IPS DF 4.7 (cell line): ENCODE measurements at regions not wholly inside any gene's neighbourhood (a gene's known extent, or its start where the extent isn't known, plus 50 kb on each side); places are given as distances from the start of the nearest gene placed in this dataset.
"Not testable (repeated sequence)": the region's sequence is repeated elsewhere in the genome, so short reads cannot be mapped to it uniquely, and the experiment has no call there.

Experiments used
- DNase-seq: peaks from one replicate; pipeline ENCODE4 v3.0.0-alpha.2; 2013; ENCODE audit warnings: low spot score; ENCODE audit errors: extremely low read depth

GRCh38 chr7:13126347-13126746 is 438.9 kb downstream of the ARL4A start:
- no peak for DNase-seq

DNA sequence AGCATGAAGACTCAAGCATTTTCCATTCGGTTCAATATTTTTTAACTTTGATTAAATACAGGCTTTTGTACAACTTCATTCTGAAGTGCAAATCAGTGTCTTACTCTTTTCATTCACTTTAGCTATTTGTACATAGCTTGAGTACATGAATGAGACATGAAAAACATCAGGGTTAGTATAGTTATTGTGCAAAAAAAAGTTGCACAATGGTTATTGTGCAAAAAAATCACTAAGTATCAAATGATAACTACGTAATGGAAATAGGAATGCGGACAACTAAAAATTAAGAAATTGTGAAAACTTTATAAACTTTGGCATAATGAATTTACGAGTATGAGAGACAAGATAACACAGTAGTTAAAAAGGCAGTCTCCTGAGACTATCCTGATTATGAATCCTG is 442.9 kb downstream of the ARL4A start:
- DNase-seq: no peak

DNA sequence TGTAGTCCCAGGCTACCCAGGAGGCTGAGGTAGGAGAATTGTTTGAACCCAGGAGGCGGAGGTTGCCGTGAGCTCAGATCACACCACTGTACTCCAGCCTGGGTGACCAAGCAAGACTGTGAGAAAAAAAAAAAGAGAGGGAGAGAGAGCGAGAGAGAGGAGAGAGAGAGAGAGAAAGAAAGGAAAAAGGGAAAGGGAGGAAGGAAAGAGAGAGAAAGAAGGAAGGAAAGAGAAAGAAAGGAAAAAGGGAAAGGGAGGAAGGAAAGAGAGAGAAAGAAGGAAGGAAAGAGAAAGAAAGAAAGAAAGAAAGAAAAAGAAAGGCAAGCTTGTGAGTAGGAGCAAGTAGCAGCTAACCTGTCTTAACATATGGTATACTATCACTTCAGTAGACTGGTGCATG is 443.5 kb downstream of the ARL4A start:
- DNase-seq: not testable (repeated sequence)

DNA sequence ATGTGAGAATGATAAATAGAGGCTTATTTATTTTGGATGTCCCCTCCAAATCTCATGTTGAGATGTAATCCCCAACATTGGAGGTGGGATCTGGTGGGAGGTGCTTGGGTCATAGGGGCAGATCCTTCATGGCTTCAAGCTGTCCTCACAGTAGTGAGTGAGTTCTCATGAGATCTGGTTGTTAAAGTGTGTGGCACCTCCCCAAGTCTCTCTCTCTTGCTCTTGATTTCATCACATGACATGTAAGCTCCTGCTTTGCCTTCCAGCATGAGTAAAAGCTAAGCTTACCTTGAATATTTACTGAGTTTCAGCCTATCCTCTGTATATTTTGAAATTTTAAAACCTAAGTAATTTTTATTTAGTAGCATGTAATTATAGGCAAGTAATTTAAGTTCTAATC is 444.9 kb downstream of the ARL4A start:
- no peak for DNase-seq

- DNase-seq: not testable (repeated sequence)
Measured at GRCh38 chr7:13136345-13136744, 448.9 kb downstream of the ARL4A start.

DNA sequence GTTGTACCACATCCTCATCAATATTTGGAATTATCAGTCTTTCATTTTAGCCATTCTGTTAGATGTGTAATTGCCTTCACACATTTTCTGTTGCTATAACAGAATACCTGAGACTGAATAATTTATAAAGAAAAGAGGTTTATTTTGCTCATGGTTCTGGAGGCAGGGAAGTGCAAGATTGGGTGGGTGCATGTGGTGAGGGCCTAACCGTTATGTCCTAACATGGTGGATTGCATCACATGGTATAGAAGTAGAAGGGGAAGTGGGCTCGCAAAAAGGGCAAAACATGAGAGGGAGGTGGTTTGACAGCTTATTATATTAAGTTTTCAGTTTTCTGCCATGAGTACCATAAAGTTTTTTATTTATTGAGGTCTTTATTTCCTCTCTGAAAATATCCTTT is 452.0 kb downstream of the ARL4A start:
- no peak for DNase-seq

DNA sequence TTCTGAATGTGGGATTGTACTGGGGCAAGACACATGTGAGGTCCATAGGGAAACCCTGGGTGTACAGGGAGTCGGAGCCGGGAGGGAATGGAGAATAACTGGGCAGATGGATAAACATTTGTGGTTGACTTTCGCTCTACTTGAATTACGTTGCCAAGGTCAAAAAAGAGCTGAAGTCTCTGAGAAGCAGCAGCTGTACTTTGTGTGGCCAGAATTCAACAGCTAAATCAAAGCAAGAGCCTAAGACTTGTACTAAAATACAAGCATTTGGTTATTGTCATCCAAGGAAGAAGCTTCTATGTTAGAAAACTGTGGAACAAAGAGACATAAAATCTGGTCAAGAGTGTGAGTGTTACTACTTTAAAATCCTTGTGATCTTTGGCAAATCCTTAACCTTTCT is 457.2 kb downstream of the ARL4A start:
- no peak for DNase-seq

DNA sequence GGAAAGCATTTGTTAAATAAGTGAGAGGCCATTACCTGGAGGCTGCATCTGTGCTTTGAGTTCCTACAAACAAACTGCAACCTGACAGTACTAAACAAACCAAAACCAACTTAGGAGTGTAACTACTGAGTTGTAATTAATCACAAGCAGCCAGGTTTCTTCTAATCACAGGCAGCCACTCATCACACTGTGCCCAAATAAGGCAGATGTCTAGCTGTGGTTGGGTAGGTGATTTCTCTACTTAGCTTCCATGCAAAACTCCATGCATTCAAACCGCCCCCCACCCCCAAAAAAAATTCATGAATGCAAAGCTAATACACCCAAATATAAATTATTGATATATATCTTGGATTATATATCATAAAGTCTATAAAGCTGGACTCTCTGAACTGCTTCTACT is 461.1 kb downstream of the ARL4A start:
- DNase-seq: no peak

DNA sequence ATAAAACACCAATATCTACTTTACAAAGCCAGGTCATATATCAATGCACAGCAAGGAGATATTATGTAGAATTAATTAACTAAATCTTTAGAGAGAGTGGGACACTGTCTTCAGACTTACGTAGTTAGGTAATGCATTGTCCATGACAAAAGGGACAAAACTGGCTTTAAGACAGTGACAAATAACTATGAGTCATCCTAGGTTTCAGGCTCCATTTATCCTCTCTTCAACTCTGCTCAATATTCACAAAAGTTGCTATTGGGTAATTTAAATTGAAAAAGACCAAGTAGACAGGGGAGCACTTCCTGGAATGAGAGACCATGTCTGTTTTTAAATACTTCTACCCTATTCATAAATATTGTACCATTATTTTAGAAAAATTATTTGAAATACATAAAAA is 464.5 kb downstream of the ARL4A start:
- no peak for DNase-seq

- no peak for DNase-seq
Measured at GRCh38 chr7:13152755-13153154, 465.3 kb downstream of the ARL4A start.

DNA sequence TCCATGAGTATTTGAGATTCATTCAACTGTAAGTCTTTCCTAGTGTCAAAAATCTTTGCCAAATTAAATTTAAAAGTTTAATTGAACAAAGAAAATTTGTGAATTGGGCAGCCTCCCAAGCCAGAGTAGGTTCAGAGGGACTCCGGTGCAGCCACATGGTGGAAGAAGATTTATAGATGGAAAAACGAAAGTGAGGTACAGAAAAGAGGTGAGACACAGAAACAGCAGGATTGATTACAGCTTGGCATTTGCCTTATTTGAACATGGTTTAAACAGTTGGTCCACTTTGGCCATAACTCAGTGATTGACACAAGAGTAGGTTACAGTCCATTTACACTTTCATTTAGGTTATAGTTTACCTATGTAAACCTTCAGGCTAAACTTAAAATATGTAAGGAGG is 465.8 kb downstream of the ARL4A start:
- no peak for DNase-seq

DNA sequence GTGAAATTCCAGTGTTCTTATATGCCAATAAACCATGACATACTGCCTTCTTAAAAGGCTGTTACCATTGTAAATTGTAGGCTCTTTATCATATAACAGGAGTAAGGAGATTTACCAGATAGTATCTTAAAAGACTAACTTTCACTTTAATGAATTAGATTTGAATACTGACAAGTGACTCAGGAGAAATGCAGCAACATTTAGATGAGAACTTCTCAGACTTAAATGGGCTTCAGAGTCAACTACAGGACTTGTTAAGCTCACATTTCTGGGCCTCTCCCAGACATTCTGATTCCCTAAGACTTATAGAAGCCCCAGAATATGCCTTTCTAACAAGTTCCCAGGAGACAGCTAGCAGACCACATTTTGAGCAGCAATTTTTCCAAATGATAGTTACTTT is 466.3 kb downstream of the ARL4A start:
- no peak for DNase-seq

DNA sequence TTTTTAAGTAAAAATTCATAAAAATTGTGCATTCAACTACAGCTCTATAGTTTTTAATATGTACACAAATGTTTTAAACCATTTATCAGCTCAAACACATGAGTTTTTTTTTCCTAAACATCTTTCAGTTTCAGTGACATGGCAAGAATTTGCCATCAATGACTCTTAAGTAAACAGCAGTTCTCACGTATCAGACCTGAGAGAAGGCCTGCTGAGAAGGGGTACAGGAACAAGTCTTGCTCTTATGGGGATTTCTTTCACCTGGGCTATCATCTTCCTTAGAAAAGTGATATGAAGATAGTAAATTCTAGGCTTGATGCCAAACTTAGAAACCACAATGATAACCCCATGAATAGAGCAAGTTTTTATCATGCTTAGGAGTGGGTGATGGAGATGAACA is 467.8 kb downstream of the ARL4A start:
- no peak for DNase-seq

DNA sequence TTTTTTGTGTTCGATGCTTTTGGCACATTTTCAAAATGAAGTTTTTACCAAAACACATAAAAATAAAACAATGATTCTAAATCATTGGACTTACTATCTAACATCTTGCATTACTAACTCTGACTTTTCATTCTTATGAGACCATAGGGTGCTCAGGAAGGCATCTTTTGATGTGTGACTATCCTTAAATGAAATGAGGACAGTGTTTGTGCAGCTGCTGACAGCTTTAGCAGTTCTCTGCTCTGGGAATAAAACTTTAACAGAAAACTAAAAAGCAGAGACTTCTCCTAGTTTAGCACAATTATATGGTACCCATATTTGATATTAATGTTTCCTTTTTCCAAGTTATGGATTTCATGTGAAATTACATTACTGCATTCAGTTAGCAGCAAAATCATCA is 471.6 kb downstream of the ARL4A start:
- no peak for DNase-seq

DNA sequence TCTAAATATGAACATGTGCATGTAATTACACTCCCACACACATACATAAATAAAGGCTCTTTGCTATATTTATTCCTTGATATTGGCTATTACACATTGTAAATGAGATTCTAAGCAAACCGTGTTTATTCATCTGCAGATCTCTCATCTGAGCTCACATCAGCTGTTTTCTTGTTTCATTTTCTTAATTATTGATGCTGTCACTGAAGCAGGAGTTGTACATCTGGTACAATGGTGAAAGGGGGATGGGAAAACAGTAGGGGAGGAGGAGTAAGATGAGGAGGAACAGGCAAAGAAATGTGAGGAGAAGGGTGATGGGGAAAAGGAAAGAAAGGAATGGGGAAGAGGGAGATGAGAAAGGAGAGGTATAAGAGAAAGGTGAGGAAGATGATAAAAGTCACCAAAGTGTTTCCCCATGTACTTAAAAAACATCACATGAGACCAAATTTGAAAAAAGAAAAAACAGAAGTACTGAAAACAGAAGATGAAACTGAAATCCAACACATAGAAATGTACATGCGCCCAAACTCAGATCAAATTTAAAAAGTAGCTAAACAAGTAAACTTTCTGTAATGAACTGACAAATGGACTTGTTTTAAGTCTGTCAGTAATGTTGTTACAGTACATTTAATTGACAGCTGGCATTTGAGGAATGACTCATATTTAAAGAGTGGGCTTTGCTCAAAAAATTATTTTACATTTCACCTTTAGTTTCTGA is 472.2 kb downstream of the ARL4A start:
- no peak for DNase-seq

DNA sequence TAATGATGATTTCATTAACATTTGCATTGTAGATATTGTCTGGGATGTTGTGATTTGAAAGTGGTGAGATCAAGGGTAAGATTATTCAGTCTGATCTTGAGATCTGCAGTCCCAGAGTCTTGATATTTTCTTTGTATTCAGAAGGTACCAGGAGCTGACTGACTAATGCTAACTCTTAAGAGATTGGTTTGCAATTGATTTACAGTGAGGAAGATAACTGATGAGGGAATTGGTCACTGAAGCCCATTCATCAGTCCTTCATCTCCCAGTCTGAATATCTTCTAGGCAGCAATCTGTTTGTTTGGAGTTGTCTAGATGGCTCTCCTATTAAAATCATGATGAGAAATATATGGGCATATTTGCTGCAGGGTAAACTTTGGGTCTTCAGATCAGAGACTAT is 473.7 kb downstream of the ARL4A start:
- DNase-seq: no peak

GRCh38 chr7:13165854-13166253 is 478.4 kb downstream of the ARL4A start:
- DNase-seq: no peak

GRCh38 chr7:13166801-13167200 is 479.4 kb downstream of the ARL4A start:
- DNase-seq: no peak

- no peak for DNase-seq
Measured at GRCh38 chr7:13169356-13169755, 481.9 kb downstream of the ARL4A start.

- no peak for DNase-seq
Measured at GRCh38 chr7:13174991-13175390, 487.6 kb downstream of the ARL4A start.

GRCh38 chr7:13179011-13179582 is 491.7 kb downstream of the ARL4A start:
- DNase-seq: no peak

DNA sequence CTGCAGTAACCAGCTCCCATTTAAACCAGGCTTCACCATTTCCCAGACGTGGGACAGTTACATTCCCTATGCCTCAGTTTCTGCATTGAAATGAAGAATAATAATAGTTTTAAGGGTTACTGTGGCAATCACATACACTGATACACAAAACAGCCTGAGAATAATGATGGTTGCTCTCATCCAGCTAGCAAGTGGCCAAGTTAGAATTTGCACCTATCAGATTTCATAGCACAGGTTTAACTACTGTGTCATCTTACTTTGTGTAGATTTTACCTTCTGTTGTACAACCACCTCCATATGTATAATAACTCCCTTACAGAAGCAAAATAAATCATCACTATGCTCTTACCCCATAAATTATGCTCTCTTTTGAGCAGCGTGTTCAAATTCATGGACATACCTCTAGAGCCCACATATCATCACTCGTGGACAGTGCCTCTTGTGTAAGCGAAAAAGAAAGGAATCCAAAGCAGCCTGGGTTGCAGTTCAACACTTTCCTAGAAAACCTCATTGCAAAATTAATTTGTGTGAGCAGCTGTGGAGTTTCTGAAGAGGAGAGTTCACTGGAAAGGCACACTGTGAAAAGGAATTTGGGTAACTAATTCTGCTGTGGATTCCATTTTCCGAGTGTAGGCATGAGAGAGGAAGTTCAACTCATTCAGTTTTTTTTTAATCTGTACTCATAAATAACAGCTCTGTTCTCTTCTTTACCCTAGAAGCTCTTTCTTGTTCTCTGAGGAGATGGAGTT is 492.5 kb downstream of the ARL4A start:
- DNase-seq: no peak

DNA sequence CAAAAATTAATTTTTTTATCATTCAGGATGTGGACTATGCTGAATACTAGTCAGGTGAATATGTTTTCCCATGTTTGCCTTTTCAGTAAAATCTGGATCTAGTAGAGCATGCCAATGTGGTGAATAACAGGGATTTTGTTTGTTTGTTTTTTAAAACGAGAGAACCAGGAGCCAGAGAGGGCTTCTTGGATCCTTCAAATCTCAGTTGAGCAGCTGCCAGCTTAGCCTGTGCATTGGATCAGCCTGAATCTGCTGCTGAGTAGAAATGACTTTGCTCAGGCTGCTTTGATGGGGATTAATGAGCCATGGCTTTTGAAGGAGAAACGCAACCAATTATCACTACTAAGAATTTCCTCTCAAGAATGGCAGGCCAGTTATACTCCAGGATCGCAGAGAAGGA is 493.8 kb downstream of the ARL4A start:
- no peak for DNase-seq
